ENCODE measurements at regions not wholly inside any gene's neighbourhood (a gene's known extent, or its start where the extent isn't known, plus 50 kb on each side); places are given as distances from the start of the nearest gene placed in this dataset.

DNA sequence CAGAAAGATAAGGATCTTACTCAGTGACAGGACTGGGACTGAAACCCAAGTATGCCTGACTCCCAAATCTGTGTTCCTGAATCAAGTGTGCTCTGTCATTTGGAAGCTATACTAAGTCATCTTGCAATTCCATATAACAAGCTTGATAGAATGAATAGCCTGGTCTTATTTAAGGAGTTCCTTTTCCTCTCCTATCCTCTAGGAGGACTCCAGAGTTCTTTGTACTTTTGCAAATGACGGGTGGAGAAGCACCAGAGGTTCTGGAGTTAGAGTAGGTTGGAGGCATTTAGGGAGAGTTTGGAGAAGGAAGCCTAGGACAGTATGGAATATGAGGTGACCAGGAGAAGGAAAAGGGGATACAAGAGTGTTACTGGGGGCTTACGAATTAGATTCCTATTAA, 92.9 kb upstream of the RCN1 start:
- DNase-seq, result no peak

DNA sequence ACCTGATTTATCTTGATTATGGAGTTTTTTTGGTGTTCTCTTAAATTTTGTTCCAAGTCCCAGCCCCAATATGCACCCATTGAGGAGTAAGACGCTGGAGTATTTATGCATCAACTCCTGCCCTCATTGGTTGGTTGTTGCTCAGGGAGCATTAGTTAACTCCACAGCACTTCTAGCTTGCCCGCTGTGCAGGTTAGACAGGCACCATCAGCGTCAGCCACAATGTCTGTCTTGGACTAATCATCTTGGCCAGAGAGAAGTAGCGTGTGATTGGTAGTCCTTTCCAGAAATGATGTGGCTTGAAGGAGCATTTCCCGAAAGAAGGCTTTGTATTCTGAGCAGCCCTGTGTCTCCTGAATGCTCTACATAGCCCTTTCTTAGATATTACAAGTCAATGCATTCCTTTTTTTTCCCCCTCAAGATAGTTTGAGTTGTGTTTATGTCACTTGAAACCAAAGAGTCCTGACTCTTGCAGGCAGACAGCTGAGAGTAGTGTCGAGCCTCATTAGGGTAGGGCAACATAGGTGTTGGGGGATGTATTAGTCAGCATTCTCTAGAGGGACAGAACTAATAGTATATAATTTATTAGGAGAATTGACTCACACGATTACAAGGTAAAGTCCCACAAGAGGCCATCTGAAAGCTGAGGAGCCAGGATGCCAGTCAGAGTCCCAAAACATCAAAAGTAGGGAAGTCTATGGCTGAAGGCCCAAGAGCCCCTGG, 94.6 kb upstream of the RCN1 start:
- DNase-seq, result no peak

- DNase-seq, result no peak
These were observed 95.3 kb upstream of the RCN1 start for GRCh38 chr11:31995525-31996094.

DNA sequence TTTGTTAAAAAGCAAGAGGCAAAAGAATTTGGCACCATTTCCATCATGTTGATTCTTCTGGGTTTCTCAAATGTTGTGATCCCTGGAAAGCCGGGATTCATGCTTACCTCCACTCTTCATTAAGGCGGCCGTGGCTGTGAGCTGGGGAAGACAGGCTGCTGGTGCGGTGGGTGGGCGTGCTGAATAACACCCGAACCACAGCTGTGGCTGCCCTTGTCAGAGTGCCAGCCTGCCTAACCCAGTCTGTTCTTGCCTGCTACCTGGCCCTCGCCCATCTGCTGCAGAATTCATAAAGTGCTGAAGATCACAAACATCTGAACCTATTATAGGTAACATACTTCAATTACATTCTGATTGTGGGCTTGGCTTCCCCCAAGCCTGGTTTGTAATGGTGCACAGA, 95.8 kb upstream of the RCN1 start:
- DNase-seq, result no peak

GRCh38 chr11:31987118-31988005, 103.5 kb upstream of the RCN1 start:
- no peak for DNase-seq

DNA sequence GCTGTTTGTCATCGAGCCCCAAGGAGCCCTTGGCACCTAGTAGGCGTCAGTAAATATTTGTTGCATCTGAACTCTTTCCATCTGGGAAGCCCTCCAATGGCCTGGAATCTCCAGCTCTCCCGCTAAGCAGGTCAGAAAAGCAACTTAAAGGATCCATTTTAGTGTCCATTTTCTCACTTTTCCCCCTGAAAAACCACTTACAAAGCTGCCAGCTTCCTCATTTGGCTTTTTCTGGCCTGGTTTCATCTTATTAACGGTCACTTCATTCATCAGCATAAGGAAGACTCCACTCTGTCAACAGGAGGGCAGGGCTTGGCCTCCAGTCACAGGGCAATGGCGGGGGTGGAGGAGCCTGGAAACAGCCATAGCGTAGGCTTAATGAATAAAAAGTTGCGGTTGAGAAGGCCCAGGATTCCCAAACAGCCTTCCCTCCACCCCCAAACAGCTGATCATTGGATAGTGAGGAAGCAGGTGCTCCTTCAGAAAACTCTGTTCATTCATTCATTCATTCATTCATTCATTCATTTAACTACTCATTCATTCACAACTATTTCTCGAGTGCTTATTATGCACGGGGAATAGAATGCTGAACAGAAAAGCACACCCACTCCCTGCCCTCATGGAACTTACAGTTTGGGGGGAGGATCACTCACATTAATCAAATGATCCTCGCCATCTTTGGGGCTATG, 104.5 kb upstream of the RCN1 start:
- DNase-seq, result no peak

DNA sequence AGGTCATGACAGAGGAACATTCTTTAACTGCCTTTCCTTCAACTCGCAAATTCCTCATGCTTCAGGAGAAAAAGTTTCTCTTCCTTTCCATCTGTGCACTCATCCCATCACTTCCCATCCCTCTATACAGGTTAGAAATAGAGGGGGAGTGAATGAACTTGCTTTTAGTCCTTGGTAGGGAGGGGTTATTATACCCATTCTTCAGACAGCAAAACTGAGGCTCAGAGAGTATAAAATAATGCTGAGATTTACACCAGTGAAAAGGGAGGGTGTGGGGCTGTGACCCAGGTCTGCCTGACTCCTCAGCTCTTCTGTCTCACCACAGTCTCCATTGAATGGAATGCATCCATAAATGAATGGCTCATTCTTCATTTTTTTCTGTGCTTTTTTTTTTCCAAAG, 109.4 kb upstream of the RCN1 start:
- no peak for DNase-seq

- DNase-seq, result no peak
These were observed 113.5 kb upstream of the RCN1 start for GRCh38 chr11:31977343-31977742.

- DNase-seq, result no peak
These were observed 116.3 kb upstream of the RCN1 start for GRCh38 chr11:31974366-31975136.

DNA sequence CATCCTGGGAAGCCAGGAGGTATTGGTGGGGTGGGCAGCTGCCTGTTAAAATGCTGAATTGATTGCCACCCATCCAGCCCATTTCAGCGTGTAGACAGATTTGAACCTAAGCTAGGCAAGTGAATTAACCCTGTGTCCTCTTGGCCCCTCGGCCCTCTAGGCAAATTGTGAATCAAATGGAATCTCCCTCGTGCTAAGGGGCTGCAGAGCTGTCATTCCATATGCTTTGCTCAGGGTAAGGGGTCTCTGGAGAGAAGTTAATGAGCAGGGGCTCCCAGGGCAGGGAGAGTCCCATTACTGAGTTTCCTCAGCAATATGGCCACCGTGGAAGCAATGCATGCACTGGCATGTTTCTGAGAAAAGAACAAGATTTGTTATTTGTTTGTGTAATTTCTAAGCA, 117.7 kb upstream of the RCN1 start:
- no peak for DNase-seq

DNA sequence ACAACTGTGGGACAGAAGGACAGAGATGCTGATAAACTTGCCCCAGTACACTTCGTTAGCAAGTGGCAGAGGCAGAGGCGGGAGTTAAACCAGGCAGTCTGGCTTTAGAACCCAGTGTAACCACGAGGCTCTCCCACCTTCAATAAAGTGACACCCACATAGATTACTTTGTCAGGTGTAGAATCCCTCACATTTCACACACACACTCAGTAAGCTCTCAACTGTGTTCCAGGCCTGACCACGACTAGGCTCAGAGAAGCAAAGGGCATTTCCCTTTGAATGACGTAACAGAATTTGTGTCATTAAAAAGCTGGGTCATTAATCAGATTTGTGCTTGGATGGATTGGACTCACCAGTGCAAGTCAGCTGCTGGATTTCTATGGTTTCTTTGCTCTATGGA, 118.3 kb upstream of the RCN1 start:
- DNase-seq, result no peak

DNA sequence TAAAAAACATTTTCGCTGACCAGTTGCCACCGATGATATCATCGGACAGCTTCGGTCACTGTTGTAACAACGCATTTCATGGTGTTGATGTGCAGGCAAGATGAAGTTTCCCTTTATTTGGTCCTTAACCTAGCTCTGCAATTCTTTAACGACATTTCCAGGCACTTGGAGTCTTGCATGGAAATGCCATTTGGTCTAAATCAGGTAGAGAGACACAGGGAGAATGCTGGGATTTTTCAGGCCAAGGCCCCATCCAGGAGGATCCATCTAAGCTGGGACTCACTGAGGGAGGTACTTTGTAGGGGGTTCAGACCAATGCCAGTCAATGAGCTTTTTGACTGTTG, 121.5 kb upstream of the RCN1 start:
- DNase-seq, result no peak

- DNase-seq, result no peak
These were observed 122.2 kb upstream of the RCN1 start for GRCh38 chr11:31968461-31969358.

- no peak for DNase-seq
These were observed 123.3 kb upstream of the RCN1 start for GRCh38 chr11:31967404-31968130.

DNA sequence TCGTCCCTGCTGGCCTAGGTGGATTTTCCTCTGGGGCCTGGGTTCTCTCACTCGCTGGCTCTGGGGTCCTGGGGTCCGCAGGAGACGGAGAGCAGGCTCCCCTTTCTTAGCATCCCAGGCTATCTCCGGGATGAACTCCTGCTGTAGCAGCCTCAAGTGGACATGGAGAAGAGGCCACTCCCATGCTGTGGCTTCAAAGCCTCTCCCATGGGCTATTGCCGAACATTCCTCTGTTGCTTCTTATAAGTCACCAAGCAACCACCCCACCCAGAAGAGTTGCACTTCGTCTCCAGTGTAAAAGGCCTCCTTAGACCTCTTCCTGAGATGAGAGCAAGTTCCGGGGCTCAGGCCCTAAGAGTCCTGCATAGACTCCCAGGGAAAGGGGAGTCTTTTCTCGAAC, 124.0 kb upstream of the RCN1 start:
- DNase-seq, result no peak

GRCh38 chr11:31964181-31964580, 126.7 kb upstream of the RCN1 start:
- DNase-seq, result no peak

DNA sequence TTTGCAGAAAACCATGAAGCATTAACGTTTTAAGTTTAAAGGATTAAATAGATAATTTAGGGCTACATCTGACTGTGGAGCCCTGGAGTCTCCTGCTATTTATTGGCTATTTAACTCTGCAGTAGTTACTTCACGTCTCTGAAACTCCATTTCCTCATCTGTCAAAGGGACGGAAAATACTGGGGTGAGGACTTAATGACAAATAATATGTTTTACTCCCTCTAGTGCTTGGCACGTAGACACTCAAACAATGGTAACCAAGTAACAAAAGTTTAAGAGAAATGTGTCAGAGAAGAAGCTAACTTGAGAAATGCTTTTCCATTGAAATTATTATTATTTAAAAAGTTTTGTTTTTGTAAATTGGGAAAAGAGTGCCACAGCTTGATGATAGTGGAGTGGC, 130.7 kb upstream of the RCN1 start:
- no peak for DNase-seq

DNA sequence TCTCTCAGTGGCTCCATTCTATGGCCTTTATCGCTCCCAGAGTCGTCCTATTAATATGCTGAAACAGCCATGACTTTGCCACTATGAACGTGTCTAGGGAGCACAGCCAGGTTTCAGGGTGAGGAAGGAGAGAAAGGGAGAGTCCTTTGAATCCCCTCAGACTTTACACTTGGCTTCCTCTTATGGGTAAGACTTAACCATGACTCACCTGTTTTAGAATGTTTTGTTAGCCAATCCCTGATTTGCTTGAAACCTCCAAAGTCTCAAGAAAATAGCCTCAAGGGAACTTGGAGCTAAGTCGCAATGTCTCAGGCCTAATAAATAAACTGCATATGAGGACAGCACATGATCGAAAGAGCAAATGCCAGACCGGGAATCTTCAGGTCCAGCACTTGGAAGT, 131.2 kb upstream of the RCN1 start:
- DNase-seq, result no peak

- peak; percentile 89 for DNase-seq
These were observed 132.7 kb upstream of the RCN1 start for GRCh38 chr11:31958076-31958735.

GRCh38 chr11:31957674-31958073, 133.2 kb upstream of the RCN1 start:
- DNase-seq, result no peak
